ENCODE measurements at regions not wholly inside any gene's neighbourhood (a gene's known extent, or its start where the extent isn't known, plus 50 kb on each side); places are given as distances from the start of the nearest gene placed in this dataset.

- no peaks in the 10 kb centered on the region for H3K27me3 ChIP-seq (ENCODE audit: low read depth, low read length)
Observed at GRCh38 chr1:4984841-4985240, 330.4 kb downstream of the AJAP1 start.

GRCh38 chr1:4980211-4980610 is 325.8 kb downstream of the AJAP1 start:
- Histone ChIP-seq H3K27ac (ENCODE audit: low read length) (no peak overlapping the region), H3K4me1 (ENCODE audit: control insufficient read depth in 1 of 2, insufficient read depth in 2 of 2, low read length in 2 of 2) (no peaks in the 10 kb centered on the region), H3K36me3 (ENCODE audit: control insufficient read depth in 1 of 2, insufficient read depth in 2 of 2, low read length in 2 of 2) (no peaks in the 10 kb centered on the region), H3K9me3 (ENCODE audit: control insufficient read depth in 1 of 2, low read length in 2 of 2) (peaks cover 0 to 10% of the 10 kb centered on the region in 2 donors), H3K27me3 (ENCODE audit: low read depth, low read length) (no peaks in the 10 kb centered on the region), H3K4me3 (ENCODE audit: low read depth in 1 of 2, low read length in 2 of 2) (no peak overlapping the region)

More at GRCh38 chr1:4984841-4985240, 330.4 kb downstream of the AJAP1 start:
- Histone ChIP-seq H3K36me3 (ENCODE audit: control insufficient read depth in 1 of 2, insufficient read depth in 2 of 2, low read length in 2 of 2) (no peaks in the 10 kb centered on the region), H3K9me3 (ENCODE audit: control insufficient read depth in 1 of 2, low read length in 2 of 2) (peaks cover 0 to 10% of the 10 kb centered on the region in 2 donors), H3K4me1 (ENCODE audit: control insufficient read depth in 1 of 2, insufficient read depth in 2 of 2, low read length in 2 of 2) (no peaks in the 10 kb centered on the region), H3K27ac (ENCODE audit: low read length) (no peak overlapping the region), H3K4me3 (ENCODE audit: low read depth in 1 of 2, low read length in 2 of 2) (no peak overlapping the region)

GRCh38 chr1:4978660-4979390 is 324.4 kb downstream of the AJAP1 start:
- H3K27ac ChIP-seq (ENCODE audit: low read length) = no peak overlapping the region
- H3K4me3 ChIP-seq (ENCODE audit: low read depth in 1 of 2, low read length in 2 of 2) = no peak overlapping the region
- no peaks in the 10 kb centered on the region for H3K27me3 ChIP-seq (ENCODE audit: low read depth, low read length)
- H3K9me3 ChIP-seq (ENCODE audit: control insufficient read depth in 1 of 2, low read length in 2 of 2) = peaks cover 0 to 2% of the 10 kb centered on the region in 2 donors
- H3K36me3 ChIP-seq (ENCODE audit: control insufficient read depth in 1 of 2, insufficient read depth in 2 of 2, low read length in 2 of 2) = no peaks in the 10 kb centered on the region
- H3K4me1 ChIP-seq (ENCODE audit: control insufficient read depth in 1 of 2, insufficient read depth in 2 of 2, low read length in 2 of 2) = no peaks in the 10 kb centered on the region

- Histone ChIP-seq H3K27me3 (ENCODE audit: low read depth, low read length) (no peaks in the 10 kb centered on the region), H3K36me3 (ENCODE audit: control insufficient read depth in 1 of 2, insufficient read depth in 2 of 2, low read length in 2 of 2) (no peaks in the 10 kb centered on the region), H3K27ac (ENCODE audit: low read length) (no peak overlapping the region), H3K4me3 (ENCODE audit: low read depth in 1 of 2, low read length in 2 of 2) (no peak overlapping the region), H3K9me3 (ENCODE audit: control insufficient read depth in 1 of 2, low read length in 2 of 2) (no peaks in the 10 kb centered on the region), H3K4me1 (ENCODE audit: control insufficient read depth in 1 of 2, insufficient read depth in 2 of 2, low read length in 2 of 2) (no peaks in the 10 kb centered on the region)
Observed at GRCh38 chr1:4977701-4978100, 323.3 kb downstream of the AJAP1 start.

GRCh38 chr1:4976859-4977440 is 322.5 kb downstream of the AJAP1 start:
- Histone ChIP-seq H3K4me3 (ENCODE audit: low read depth in 1 of 2, low read length in 2 of 2) (no peak overlapping the region), H3K9me3 (ENCODE audit: control insufficient read depth in 1 of 2, low read length in 2 of 2) (no peaks in the 10 kb centered on the region), H3K27me3 (ENCODE audit: low read depth, low read length) (no peaks in the 10 kb centered on the region), H3K36me3 (ENCODE audit: control insufficient read depth in 1 of 2, insufficient read depth in 2 of 2, low read length in 2 of 2) (no peaks in the 10 kb centered on the region), H3K27ac (ENCODE audit: low read length) (no peak overlapping the region), H3K4me1 (ENCODE audit: control insufficient read depth in 1 of 2, insufficient read depth in 2 of 2, low read length in 2 of 2) (no peaks in the 10 kb centered on the region)

GRCh38 chr1:4975856-4976255 is 321.4 kb downstream of the AJAP1 start:
- no peaks in the 10 kb centered on the region for H3K9me3 ChIP-seq (ENCODE audit: control insufficient read depth in 1 of 2, low read length in 2 of 2)
- no peak overlapping the region for H3K4me3 ChIP-seq (ENCODE audit: low read depth in 1 of 2, low read length in 2 of 2)
- H3K36me3 ChIP-seq (ENCODE audit: control insufficient read depth in 1 of 2, insufficient read depth in 2 of 2, low read length in 2 of 2) = no peaks in the 10 kb centered on the region
- H3K27ac ChIP-seq (ENCODE audit: low read length) = no peak overlapping the region
- H3K27me3 ChIP-seq (ENCODE audit: low read depth, low read length) = no peaks in the 10 kb centered on the region
- H3K4me1 ChIP-seq (ENCODE audit: control insufficient read depth in 1 of 2, insufficient read depth in 2 of 2, low read length in 2 of 2) = no peaks in the 10 kb centered on the region

GRCh38 chr1:4974981-4975685 is 320.7 kb downstream of the AJAP1 start:
- Histone ChIP-seq H3K27ac (ENCODE audit: low read length) (no peak overlapping the region), H3K27me3 (ENCODE audit: low read depth, low read length) (no peaks in the 10 kb centered on the region), H3K36me3 (ENCODE audit: control insufficient read depth in 1 of 2, insufficient read depth in 2 of 2, low read length in 2 of 2) (no peaks in the 10 kb centered on the region), H3K9me3 (ENCODE audit: control insufficient read depth in 1 of 2, low read length in 2 of 2) (no peaks in the 10 kb centered on the region), H3K4me3 (ENCODE audit: low read depth in 1 of 2, low read length in 2 of 2) (no peak overlapping the region), H3K4me1 (ENCODE audit: control insufficient read depth in 1 of 2, insufficient read depth in 2 of 2, low read length in 2 of 2) (no peaks in the 10 kb centered on the region)

GRCh38 chr1:4973341-4973740 is 318.9 kb downstream of the AJAP1 start:
- H3K27ac ChIP-seq (ENCODE audit: low read length) = no peak overlapping the region
- H3K9me3 ChIP-seq (ENCODE audit: control insufficient read depth in 1 of 2, low read length in 2 of 2) = no peaks in the 10 kb centered on the region
- no peaks in the 10 kb centered on the region for H3K4me1 ChIP-seq (ENCODE audit: control insufficient read depth in 1 of 2, insufficient read depth in 2 of 2, low read length in 2 of 2)
- H3K36me3 ChIP-seq (ENCODE audit: control insufficient read depth in 1 of 2, insufficient read depth in 2 of 2, low read length in 2 of 2) = no peaks in the 10 kb centered on the region
- H3K27me3 ChIP-seq (ENCODE audit: low read depth, low read length) = no peaks in the 10 kb centered on the region
- H3K4me3 ChIP-seq (ENCODE audit: low read depth in 1 of 2, low read length in 2 of 2) = no peak overlapping the region

GRCh38 chr1:4972761-4973320 is 318.4 kb downstream of the AJAP1 start:
- Histone ChIP-seq H3K27me3 (ENCODE audit: low read depth, low read length) (no peaks in the 10 kb centered on the region), H3K27ac (ENCODE audit: low read length) (no peak overlapping the region), H3K4me3 (ENCODE audit: low read depth in 1 of 2, low read length in 2 of 2) (no peak overlapping the region), H3K9me3 (ENCODE audit: control insufficient read depth in 1 of 2, low read length in 2 of 2) (no peaks in the 10 kb centered on the region), H3K36me3 (ENCODE audit: control insufficient read depth in 1 of 2, insufficient read depth in 2 of 2, low read length in 2 of 2) (no peaks in the 10 kb centered on the region), H3K4me1 (ENCODE audit: control insufficient read depth in 1 of 2, insufficient read depth in 2 of 2, low read length in 2 of 2) (no peaks in the 10 kb centered on the region)

- no peaks in the 10 kb centered on the region for H3K9me3 ChIP-seq (ENCODE audit: control insufficient read depth in 1 of 2, low read length in 2 of 2)
- H3K4me1 ChIP-seq (ENCODE audit: control insufficient read depth in 1 of 2, insufficient read depth in 2 of 2, low read length in 2 of 2) = no peaks in the 10 kb centered on the region
- no peaks in the 10 kb centered on the region for H3K36me3 ChIP-seq (ENCODE audit: control insufficient read depth in 1 of 2, insufficient read depth in 2 of 2, low read length in 2 of 2)
- H3K4me3 ChIP-seq (ENCODE audit: low read depth in 1 of 2, low read length in 2 of 2) = no peak overlapping the region
- no peaks in the 10 kb centered on the region for H3K27me3 ChIP-seq (ENCODE audit: low read depth, low read length)
- no peak overlapping the region for H3K27ac ChIP-seq (ENCODE audit: low read length)
Observed at GRCh38 chr1:4971666-4972065, 317.3 kb downstream of the AJAP1 start.

GRCh38 chr1:4970532-4970931 is 316.1 kb downstream of the AJAP1 start:
- Histone ChIP-seq H3K27ac (ENCODE audit: low read length) (no peak overlapping the region), H3K9me3 (ENCODE audit: control insufficient read depth in 1 of 2, low read length in 2 of 2) (no peaks in the 10 kb centered on the region), H3K27me3 (ENCODE audit: low read depth, low read length) (no peaks in the 10 kb centered on the region)

More at GRCh38 chr1:4970532-4970931, 316.1 kb downstream of the AJAP1 start:
- H3K36me3 ChIP-seq (ENCODE audit: control insufficient read depth in 1 of 2, insufficient read depth in 2 of 2, low read length in 2 of 2) = no peaks in the 10 kb centered on the region
- H3K4me1 ChIP-seq (ENCODE audit: control insufficient read depth in 1 of 2, insufficient read depth in 2 of 2, low read length in 2 of 2) = no peaks in the 10 kb centered on the region
- no peak overlapping the region for H3K4me3 ChIP-seq (ENCODE audit: low read depth in 1 of 2, low read length in 2 of 2)

All from muscle layer of duodenum (tissue), 2 donors.